ENCODE measurements at regions not wholly inside any gene's neighbourhood (a gene's known extent, or its start where the extent isn't known, plus 50 kb on each side); places are given as distances from the start of the nearest gene placed in this dataset.

- H3K27me3 ChIP-seq (replicated peaks; ENCODE audit: insufficient read depth) = no peaks in the 10 kb centered on the region
- no peaks in the 10 kb centered on the region for H3K4me1 ChIP-seq (replicated peaks)
- TF ChIP-seq CTCF (IDR thresholded peaks at IDR 0.05) (no peak), POLR2A (IDR thresholded peaks at IDR 0.05) (no peak), POLR2AphosphoS5 (IDR thresholded peaks at IDR 0.05) (no peak)
- H3K9me3 ChIP-seq = no peaks in the 10 kb centered on the region
- intact Hi-C loops (cut with DNase I) = no loop called here
- no peak overlapping the region for H3K4me3 ChIP-seq
- no peak overlapping the region for H3K27ac ChIP-seq
- H3K36me3 ChIP-seq = no peaks in the 10 kb centered on the region
- no peak for DNase-seq (ENCODE audit: low spot score)
Observed at GRCh38 chr9:99681113-99681512, 140.6 kb upstream of the NR4A3 start.

- intact Hi-C loops (cut with DNase I) = no loop called here
- no peaks in the 10 kb centered on the region for H3K36me3 ChIP-seq
- H3K9me3 ChIP-seq = no peaks in the 10 kb centered on the region
- no peak overlapping the region for H3K27ac ChIP-seq
- WGBS = 94% methylated on average over 1 of the region's 1 CpG
- no peak for DNase-seq (ENCODE audit: low spot score)
- H3K27me3 ChIP-seq (replicated peaks; ENCODE audit: insufficient read depth) = no peaks in the 10 kb centered on the region
- no peaks in the 10 kb centered on the region for H3K4me1 ChIP-seq (replicated peaks)
- TF ChIP-seq CTCF (IDR thresholded peaks at IDR 0.05) (no peak), POLR2A (IDR thresholded peaks at IDR 0.05) (no peak), POLR2AphosphoS5 (IDR thresholded peaks at IDR 0.05) (no peak)
- no peak overlapping the region for H3K4me3 ChIP-seq
Observed at GRCh38 chr9:99682378-99682777, 139.3 kb upstream of the NR4A3 start.

- 70% methylated on average over 2 of the region's 2 CpGs for WGBS
Observed at GRCh38 chr9:99682870-99683269, 138.8 kb upstream of the NR4A3 start.

GRCh38 chr9:99690573-99690972 is 131.1 kb upstream of the NR4A3 start:
- 28% methylated on average over 4 of the region's 4 CpGs for WGBS
- no peak overlapping the region for H3K4me3 ChIP-seq
- intact Hi-C loops (cut with DNase I) = no loop called here
- H3K9me3 ChIP-seq = no peaks in the 10 kb centered on the region
- no peak for DNase-seq (ENCODE audit: low spot score)
- TF ChIP-seq POLR2A (IDR thresholded peaks at IDR 0.05) (no peak), CTCF (IDR thresholded peaks at IDR 0.05) (no peak), POLR2AphosphoS5 (IDR thresholded peaks at IDR 0.05) (no peak)
- H3K36me3 ChIP-seq = no peaks in the 10 kb centered on the region
- no peak overlapping the region for H3K27ac ChIP-seq
- H3K27me3 ChIP-seq (replicated peaks; ENCODE audit: insufficient read depth) = no peaks in the 10 kb centered on the region
- H3K4me1 ChIP-seq (replicated peaks) = no peaks in the 10 kb centered on the region

More at GRCh38 chr9:99682870-99683269, 138.8 kb upstream of the NR4A3 start:
- no peaks in the 10 kb centered on the region for H3K27me3 ChIP-seq (replicated peaks; ENCODE audit: insufficient read depth)
- intact Hi-C loops (cut with DNase I) = no loop called here
- H3K4me1 ChIP-seq (replicated peaks) = no peaks in the 10 kb centered on the region
- no peak overlapping the region for H3K4me3 ChIP-seq
- TF ChIP-seq POLR2AphosphoS5 (IDR thresholded peaks at IDR 0.05) = no peak
- no peak for TF ChIP-seq POLR2A (IDR thresholded peaks at IDR 0.05)
- no peak for TF ChIP-seq CTCF (IDR thresholded peaks at IDR 0.05)
- no peaks in the 10 kb centered on the region for H3K9me3 ChIP-seq
- H3K27ac ChIP-seq = no peak overlapping the region
- DNase-seq (ENCODE audit: low spot score) = no peak
- no peaks in the 10 kb centered on the region for H3K36me3 ChIP-seq

GRCh38 chr9:99693888-99694287 is 127.8 kb upstream of the NR4A3 start:
- Histone ChIP-seq H3K4me3 (no peak overlapping the region), H3K36me3 (no peaks in the 10 kb centered on the region), H3K9me3 (no peaks in the 10 kb centered on the region), H3K27ac (no peak overlapping the region), H3K4me1 (replicated peaks) (no peaks in the 10 kb centered on the region), H3K27me3 (replicated peaks; ENCODE audit: insufficient read depth) (no peaks in the 10 kb centered on the region)
- no peak for DNase-seq (ENCODE audit: low spot score)
- 73% methylated on average over 3 of the region's 3 CpGs for WGBS
- TF ChIP-seq CTCF (IDR thresholded peaks at IDR 0.05) = no peak
- no peak for TF ChIP-seq POLR2AphosphoS5 (IDR thresholded peaks at IDR 0.05)
- no peak for TF ChIP-seq POLR2A (IDR thresholded peaks at IDR 0.05)
- intact Hi-C loops (cut with DNase I) = no loop called here
